Heart left ventricle (tissue), 13 donors: ENCODE measurements at regions not wholly inside any gene's neighbourhood (a gene's known extent, or its start where the extent isn't known, plus 50 kb on each side); places are given as distances from the start of the nearest gene placed in this dataset.

Experiments
- POLR2A ChIP-seq, 2 donors: fragments of 450-650 bp; IDR thresholded peaks; one replicate each; pipeline ENCODE4 v1.6.1; 2017; ENCODE audit warnings: antibody characterized with exemption in 2 of 2, mild to moderate bottlenecking in 2 of 2, moderate library complexity in 2 of 2
- TF ChIP-seq, protein P1 (sequence below), 12 donors: fragments of 200-600 bp; sonication (generic) in 4 of 12; IDR thresholded peaks; one replicate each; pipeline versions ENCODE4 v1.5.0 to v1.8.0; 2018 to 2022; ENCODE audit warnings: antibody characterized with exemption in 12 of 12, mild to moderate bottlenecking in 5 of 12
- donor health status: ischemic (EF 13 %, LVEDD 7.1; RV severe dilation, severe dysfunction).
- donor health status: DM: no; HTN: yes; CAD: no.
- donor health status: DM: no; HTN: no; CAD: no.
- donor health status: ischemic (EF 25% LVEDD 6.9; RV normal size, moderate dysfunction).
- donor health status: ischemic (EF 25% LVEDD 5.7; RV mildly dilated, moderate dysfunction).
- donor health status: ischemic (EF 35%, LVEDD 5.7; RV mildly dilated, moderate dysfunction).
- donor health status: nonischemic (EF 11% LVEDD 7.7; RV severe dilation, severe dysfunction).
- donor health status: DM: yes; HTN: yes; CAD: no.
- donor health status: PGD.
- donor health status: ischemic (EF 29% LVEDD 5.4; RV normal size, mild dysfunction).
- donor health status: nonischemic (EF 23%, LVEDD 6.1; RV moderate dilation, normal function).

GRCh38 chr6:164154588-164154987 lies 740.1 kb downstream of the QKI start:
- TF ChIP-seq, protein P1, sequence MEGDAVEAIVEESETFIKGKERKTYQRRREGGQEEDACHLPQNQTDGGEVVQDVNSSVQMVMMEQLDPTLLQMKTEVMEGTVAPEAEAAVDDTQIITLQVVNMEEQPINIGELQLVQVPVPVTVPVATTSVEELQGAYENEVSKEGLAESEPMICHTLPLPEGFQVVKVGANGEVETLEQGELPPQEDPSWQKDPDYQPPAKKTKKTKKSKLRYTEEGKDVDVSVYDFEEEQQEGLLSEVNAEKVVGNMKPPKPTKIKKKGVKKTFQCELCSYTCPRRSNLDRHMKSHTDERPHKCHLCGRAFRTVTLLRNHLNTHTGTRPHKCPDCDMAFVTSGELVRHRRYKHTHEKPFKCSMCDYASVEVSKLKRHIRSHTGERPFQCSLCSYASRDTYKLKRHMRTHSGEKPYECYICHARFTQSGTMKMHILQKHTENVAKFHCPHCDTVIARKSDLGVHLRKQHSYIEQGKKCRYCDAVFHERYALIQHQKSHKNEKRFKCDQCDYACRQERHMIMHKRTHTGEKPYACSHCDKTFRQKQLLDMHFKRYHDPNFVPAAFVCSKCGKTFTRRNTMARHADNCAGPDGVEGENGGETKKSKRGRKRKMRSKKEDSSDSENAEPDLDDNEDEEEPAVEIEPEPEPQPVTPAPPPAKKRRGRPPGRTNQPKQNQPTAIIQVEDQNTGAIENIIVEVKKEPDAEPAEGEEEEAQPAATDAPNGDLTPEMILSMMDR (IDR thresholded peaks at IDR 0.05), result no peak
- no peak for TF ChIP-seq POLR2A (IDR thresholded peaks at IDR 0.05)
